ENCODE measurements at regions not wholly inside any gene's neighbourhood (a gene's known extent, or its start where the extent isn't known, plus 50 kb on each side); places are given as distances from the start of the nearest gene placed in this dataset.
"Not testable (repeated sequence)": the region's sequence is repeated elsewhere in the genome, so short reads cannot be mapped to it uniquely, and the experiment has no call there.

DNA sequence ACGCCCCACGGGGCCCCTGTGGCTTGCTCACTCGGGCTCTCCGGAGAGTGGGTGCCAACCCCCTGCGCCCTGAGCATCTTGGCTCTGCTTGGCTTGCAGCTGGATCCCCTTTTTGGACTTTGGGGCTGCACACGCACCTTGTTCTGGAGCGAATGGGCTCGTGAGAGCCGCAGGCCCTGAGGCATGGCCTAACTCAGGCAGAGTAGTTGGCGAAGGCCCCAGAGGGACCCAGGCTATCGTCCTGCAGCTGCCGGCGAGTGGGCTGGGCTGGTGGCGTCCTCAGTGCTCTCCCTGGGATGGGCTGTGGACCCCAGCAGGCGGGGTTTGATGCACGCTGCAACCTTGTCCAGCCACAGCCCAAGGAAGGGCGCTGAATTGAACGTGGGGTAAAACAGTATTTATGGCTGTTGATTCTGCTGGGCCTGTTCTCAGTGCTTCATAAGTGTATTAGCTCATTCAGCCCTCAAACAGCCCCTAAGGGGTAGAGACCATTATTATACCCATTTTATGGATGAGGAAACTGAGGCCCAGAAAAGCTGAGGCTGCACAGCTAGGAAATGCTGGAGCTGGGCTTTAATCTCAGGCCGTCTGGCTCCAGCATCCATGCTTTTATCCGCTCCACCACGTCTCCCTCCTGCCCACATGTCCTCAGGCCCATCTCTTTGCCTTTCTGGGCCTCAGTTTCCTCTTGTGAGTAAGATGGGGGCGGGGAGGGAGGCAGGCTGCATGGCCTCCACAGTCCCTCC is 171.2 kb upstream of the CIBAR2 start:
- no peak for DNase-seq

DNA sequence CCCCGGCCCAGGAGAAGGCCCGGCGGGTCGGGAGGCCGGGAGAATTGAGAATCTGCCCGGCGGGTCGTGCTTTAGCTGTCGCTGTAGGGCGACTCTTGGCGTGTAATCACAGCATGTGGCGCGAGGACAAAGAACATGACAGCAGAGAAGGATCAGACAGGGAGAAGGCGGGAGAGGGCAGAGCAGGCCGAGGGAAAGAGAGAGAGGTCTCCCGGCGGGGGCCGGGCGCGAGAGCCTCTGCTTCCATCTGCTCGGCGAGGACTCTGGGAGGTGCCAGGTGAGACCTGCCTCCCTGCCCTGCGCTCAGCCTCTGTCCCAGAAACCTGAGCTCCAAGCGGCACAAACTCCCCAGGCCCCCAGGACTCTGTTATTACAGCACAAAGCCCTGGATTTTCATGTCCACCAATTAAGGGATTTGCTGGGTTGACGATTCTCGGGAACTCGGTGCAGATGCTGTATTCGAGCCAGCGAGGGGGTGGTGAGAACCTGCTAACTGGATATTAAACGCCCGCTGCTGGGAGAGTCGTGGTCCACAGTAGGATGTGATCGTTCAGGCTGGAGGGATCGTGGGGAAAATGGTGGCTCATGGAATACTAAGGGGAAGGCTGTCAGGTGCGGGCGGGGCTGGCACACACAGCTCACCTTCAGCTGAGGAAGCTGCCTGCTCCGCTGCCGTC is 172.0 kb upstream of the CIBAR2 start:
- DNase-seq: no peak

DNA sequence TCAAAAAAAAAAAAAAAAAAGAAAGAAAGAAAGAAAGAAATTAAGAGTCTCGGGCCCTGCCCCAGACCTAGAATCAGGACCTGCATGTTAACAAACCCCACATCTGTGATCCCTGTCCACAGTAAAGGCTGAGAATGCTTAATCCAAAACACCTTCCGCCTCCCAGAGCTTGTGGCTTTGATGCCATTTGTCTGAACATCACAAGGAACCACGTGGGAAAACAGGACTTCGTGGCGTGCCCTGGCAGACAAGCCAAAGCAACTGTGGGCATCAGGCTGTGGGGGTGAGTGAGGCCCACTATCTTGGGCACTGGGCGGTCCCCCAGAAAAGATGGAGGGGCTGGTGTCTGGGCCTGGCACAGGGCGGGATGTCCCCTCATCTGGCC is 173.4 kb upstream of the CIBAR2 start:
- DNase-seq: no peak

DNA sequence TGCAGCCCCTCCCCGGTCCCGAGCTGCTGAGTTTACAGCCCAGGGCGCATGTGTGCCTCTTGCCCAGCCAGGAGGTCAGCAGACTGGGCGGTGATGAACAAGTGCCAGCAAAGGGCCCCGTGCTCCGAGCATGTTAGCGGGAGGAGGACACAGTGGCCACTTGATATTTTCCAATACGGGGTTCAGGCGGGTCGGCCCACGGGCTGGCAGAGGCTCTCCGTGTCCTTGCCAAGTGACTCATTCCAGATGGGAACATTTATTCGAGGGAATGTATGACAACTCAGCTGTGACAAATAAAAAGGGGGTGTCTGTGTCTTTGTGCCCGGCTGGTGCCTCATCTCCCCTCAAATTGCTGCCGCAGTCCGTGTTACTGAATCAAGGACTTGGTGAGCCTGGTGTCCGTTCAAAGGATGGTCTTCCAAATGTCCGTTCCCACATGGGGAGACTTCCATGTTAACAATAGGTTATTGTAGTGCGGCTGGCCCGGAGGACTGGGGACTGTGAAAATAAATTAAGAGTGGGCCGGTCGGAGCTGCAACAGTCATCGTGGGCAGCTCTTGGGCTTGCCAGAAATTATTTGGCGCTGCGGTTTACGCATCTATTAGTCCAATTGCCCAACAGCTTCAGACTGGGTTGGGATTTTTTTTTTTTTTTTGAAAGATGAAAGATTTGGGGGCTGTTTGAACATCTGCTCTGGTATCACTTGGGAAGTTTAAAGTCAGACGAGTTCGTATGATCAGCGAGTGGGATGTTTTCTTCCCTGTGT is 174.0 kb upstream of the CIBAR2 start:
- no peak for DNase-seq

DNA sequence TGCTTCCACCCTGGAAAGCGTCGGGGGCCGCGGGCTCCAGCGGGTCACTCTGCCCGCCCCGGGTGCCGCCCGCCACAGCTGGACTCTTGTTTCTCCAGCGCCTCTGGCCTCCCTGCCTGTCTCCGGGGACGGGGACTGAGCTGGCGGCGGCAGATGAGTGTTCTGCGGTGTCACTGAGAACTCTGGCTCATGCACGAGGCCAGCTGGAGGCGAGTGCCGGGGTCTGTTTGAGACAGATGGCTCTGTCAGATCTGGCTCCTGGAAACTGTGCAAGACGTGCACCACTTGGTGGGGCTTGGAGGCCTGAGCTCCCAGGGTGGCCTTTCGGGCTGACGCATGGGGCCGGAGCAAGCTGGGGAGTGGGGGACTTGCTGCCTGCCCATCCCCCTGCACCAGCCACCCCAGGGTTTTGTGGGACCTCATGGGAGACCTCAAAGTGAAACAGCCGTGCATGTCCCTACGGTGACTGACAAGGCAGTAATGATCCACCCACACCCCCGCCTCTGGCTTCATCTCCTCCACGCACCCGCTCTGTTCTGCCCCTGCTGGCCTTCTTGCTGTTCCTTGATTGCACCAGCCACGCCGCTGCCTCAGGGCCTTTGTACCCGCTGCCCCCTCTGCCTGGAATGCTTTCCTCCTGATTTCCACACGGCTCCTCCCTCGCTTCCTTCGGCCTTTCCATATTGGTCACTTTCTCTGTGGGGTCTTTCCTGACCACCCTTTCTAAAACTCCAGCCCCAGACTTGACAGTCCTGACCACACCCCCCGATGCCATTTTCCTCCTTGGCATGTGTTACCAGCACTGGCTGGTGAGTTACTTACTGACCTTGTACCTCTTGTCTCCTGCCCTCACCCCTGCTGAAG is 174.9 kb upstream of the CIBAR2 start:
- DNase-seq: no peak

DNA sequence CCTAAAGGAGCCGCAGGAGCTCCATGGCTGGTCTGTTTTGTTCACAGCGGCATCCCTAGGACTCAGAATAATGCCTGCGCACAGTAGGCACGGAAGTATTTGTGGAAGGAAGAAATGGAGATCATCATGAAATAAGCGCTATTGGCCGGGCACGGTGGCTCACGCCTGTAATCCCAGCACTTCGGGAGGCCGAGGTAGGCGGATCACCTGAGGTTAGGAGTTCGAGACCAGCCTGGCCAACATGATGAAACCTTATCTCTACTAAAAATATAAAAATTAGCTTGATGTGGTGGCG is 175.5 kb upstream of the CIBAR2 start:
- not testable (repeated sequence) for DNase-seq

DNA sequence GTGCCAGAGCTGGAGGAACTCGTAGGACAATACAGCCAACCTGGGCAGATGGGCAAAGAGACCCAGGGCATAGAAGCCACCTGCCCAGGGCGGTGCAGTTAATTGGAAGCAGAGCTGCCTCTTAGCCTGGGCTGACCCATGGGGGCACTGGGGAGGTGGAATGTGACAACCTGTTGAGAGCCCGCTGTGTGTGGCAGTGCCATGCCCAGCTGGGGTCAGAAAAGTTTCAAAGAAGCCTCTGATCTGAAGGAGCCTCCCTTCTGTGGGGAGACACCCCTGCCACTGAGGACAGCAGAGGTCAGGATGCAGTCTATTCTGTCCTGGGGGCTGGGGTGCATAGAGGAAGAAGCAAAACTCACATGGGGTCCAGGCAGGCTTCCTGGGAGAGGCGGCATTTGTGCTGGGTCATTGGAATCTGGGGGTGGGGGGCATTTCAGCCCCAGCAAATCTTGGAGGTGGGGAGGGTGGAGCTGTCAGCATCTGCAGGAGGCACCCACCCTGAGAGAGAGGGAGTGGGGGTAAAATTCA is 176.1 kb upstream of the CIBAR2 start:
- DNase-seq: no peak

DNA sequence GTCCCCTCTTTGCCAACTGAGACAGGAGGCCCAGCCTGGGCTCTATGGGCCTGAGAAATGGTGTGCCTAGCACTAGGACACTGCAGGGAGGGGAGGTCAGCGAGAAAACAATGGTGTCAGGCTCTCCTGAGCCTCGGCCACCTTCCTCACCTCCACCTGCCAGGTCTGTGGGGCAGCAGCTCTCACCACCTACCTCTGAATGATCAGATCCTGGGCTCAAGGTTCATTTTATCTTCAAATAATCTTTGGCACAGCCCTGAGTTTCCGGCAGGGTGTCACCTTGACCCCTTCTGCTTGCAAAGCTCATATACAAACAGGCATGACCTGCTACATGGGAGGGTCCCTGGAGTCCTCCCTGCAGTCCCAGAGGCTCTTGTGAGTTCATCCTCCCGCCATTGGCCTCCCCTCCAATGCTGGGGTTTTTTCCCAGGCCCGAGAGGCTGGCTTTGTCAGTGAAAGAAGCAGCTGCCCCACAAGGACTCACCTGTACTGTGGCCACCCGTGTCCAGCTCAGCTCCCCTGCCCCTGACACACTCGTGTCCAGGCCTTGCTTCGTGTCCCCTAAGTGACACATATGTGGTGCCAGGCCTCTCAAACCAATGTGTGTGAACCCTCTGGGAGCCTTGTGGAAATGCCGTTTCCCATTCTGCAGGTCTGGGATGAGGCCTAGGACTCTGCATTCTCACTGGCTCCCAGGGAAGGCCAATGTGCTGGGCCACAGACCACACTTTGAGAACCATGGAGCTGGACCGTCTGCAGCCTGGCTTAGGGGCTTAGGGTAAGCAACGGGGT is 176.8 kb upstream of the CIBAR2 start:
- no peak for DNase-seq

DNA sequence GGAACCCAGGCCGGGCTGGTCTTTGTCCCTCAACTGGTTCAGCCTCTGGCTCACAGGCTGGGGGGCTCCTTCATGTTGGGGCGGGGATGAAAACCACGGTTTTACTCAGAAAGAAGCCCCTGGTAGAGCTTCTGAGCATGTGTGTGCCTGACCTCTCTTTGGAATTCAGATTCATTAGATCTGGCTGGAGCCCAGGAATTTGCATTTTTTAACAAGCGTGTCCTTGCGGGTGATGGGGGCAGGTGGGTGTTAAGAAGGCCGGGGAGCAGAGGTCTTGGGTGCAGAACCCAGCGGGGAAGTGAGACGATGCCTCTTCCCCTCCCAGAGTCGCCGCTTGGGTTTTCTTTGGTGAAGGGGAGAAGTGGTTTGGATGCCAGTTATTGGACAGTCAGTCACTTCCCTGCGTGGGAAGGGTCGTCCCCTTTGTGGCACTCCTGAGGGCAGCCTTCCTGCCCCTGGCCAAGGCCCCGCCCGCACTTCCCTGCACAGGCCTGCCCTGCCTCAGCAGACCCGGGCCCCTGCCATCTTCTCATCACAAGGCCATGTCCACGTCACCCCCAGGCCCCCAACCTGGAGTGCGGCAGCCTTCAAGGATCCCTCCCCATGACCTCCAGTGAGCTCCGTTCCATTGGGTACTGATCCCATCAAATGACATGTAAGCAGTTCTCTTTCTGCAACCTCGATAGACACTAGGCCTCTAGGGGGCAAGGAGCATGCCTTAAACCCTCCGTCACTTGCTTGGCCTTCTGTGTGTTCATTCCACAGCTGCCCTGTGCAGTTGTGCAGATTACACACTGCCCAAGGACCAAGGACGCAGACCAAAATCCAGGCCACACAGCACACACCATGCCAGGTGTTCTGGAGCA is 177.7 kb upstream of the CIBAR2 start:
- DNase-seq: no peak

DNA sequence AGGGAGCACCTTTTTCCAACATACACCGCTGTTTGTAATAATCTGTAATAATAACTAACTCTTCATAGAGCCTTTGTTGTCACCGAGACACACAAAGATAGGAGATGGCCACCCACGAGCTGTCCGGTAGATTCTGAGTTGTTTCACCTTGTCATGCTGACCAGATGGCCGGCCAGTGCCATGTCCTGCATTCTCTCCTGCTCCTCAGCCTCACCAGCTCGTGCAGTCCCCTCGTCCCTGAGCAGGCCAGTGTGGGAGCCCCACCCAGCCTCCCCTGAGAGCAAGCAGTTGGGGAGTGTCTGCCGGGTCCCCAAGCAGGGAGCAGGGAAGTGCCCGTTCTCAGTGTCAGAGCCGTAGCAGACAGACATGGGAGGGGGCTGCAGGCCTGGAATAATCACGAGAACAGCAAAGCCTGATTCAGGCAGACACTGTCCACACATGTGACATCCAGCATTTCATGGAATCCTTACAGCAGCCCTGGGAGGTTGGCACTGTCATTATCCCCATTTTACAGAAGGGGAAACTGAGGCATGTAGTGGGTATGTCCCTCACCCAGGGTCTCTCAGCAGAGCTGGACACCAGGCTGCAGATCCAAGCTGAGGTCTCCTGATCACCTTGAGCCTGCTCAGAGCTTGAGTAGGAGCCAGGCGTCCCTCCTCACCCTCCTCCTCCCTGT is 178.5 kb upstream of the CIBAR2 start:
- no peak for DNase-seq

DNA sequence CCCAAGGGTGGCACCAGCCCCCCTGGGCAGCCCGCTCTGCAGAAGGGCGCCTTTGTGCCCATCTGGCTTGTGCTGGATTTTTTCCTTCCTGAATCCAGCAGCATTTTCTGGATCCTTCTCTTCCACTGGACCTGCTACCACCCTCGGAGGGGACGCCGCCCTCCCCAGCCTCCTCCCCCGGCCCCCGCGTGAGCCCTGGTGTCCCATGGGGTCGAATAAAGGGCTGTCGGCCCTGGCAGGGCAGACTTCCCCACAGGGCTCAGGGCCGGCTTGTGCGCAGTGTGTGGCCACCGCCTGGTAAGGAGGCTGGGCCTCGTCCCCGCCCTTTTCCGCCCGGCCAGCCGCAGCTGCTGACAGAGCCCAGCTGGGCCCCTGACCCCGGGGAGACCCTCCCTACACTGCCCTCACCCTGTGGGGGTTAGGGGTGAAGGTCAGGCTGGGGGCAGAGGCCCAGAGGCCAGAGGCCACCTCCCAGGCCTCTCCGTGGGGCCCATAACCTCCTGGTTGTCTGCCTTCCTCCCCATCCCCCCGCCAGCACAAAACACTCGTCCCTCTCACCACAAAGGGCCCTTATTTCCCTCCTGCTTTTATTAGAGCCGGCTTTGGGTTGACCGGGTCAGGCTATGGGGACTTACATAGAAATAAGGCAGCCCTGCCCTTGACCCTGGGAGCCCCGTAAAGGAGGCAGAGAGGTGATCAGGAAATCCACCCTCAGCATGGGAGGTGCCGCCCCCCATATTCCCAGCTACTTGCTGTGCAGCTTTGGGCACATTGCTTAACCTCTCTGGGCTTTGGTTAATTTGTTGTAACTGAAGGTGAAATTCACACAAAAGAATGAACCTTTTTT is 179.3 kb upstream of the CIBAR2 start:
- no peak for DNase-seq

DNA sequence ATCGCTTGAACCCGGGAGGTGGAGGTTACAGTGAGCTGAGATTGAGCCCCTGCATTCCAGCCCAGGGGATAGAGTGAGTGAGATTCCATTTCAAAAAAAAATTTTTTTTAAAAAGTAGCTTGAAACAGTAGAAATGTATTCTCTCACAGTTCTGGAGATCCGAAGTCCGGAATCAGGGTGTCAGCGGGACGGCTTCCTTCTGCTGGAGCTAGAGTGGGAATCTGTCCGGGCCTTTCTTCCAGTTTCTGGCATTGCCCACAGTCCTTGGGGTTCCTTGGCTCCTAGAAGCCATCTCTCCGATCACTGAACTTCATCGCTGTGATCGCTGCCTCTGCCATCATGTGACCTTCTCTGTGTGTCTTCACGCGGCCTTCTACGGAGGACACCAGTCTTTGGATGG is 181.2 kb upstream of the CIBAR2 start:
- no peak for DNase-seq

DNA sequence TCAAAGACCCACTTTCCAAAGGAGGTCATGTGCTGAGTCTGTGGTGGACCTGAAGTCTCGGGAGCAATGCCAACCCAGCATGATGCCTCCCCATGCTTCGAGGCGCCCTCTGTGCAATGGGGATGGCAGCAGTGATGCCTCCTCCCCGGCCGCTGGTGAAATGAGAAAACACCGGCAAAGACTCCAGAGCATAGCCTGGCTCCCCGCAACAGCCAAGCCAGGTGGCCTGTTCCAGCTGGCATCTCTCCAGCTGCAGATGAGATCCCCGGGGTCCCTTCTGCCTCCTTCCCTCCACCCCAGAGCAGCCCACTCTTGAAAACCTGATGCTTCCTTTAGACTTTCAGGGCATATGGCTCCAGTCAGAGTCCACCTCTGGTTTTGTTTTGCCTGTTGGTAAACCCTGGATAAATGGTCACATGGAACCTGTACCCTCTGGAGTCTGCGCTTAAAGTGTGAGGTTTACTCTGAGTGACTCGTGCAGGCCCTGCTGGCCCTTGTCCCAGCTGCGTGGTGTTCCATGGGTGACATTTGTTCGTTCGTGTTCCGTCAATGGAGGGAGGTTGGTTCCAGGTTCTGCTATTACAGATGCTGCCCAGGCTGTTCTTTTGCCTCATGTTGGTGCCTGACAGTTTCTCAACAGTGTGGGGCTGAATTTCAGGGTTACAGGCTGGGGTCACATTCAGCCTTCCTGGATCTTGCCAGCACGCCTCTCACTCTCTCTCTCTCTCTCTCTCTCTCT is 181.8 kb upstream of the CIBAR2 start:
- DNase-seq: no peak

DNA sequence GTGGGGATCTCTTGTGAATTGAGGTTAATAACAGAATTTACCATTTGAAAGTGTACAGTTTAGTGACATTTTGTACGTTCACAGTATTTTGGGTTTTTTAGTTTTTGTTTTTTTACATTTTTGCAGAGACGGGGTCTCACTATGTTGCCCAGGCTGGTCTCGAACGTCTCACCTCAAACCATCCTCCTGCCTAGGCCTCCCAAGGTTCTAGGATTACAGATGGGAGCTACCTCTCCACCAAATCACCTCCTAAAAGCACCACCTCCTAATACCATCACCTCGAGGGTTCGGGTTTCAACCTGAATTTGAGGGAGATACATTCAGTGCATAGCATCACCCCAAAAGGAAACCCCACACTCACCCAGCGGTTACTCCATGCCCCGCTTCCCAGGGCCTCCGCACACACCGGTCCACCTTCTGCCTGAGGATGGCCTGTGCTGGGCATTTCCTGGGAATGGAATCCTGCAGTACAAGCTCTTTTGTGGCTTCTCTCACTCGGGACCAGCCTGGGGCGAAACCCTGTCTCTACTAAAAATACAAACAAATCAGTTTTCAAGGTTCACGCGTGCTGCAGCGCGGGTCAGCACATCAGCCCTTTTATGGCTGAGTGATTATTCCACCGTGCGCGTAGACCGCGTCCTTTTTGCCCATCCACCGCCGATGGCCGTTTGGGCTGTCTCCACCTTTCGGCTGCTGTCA is 182.7 kb upstream of the CIBAR2 start:
- no peak for DNase-seq

DNA sequence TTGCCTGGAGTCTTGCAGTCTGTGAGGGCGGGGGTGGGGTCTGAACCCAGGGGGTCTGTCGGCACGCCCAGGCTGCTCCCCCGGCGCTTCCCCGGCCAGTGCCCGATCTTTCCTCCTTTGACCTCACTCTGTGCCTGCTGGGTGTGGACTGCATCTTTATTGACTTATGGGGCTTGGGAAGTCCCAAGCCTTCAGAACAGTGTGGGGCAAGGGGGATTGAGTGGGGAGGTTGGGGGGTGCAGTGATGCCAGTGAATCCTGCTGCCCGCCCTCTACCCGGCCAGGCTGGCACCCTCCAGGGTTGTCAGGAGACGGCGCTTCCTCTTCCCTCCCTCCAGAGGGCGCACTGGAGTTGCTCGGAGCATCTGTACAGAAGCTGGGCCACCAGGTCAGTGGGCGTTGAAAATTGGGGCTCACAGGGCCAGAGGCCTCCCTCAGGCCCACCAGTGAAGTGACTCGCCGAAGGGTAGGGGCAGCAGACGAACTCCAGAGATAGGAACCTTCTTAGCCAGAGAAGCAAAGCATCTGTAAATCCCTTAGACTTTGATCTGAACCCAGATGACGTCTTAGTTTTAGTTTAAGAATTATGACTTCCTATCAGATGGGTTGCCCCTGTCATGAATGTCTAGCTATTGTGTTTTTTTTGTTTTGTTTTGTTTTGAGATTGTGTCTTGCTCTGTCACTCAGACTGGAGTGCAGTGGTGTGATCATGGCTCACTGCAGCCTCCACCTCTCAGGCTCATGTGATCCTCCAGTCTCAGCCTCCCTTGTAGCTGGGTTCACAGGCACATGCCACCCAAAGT is 184.8 kb upstream of the CIBAR2 start:
- DNase-seq: peak; percentile 36 to 38

DNA sequence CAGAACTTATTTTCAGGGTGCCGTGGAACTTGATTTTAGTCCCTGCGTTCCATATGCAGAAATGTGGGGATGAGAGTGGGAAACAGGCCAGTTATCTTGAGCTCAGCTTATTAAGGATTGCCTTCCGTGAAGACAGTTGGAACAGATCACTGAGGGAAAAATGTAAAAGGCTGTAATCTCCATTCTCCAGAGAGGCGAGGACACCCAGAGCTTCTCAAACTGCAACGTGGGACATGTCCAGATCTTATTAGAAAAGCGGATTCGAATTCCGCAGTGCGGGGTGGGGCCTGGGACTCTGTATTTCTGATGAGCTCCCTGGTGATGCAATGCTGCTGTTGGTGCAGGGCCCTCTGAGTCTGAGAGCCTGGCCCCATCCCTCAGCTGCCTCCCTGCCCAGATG is 185.6 kb upstream of the CIBAR2 start:
- no peak for DNase-seq

DNA sequence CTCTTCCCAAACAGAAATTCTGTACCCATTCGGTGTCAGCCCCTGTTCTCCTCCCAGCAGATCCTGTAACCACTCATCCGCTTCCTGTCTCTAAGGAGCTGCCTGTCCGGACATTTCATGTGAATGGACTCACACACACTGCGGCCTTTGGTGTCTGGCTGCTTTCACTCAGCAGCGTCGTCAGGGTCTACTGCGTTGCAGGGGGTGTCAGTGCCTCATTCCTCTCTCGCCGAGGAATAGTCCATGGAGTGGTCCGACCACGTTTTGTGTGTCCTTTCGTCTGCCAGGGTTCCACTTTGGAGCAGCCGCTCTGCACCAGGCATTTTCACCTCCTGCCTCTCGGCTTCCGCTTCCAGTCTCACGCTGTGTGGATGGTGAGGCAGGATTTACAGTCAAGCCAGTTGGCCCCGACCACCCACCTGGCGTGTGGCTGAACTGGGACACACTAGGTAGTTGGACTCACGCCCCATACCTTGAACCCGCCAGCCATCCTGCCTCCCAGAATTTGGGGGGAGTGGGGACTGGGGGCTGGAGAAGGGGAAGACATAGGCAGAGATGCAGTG is 188.2 kb upstream of the CIBAR2 start:
- DNase-seq: no peak

Measured in activated CD4-positive, alpha-beta T cell treated with anti-CD3 and anti-CD28 coated beads, Interleukin-2, amount 50 U/mL, for 4 hours (primary cell).